GM23338 (cell line): ENCODE measurements at regions not wholly inside any gene's neighbourhood (a gene's known extent, or its start where the extent isn't known, plus 50 kb on each side); places are given as distances from the start of the nearest gene placed in this dataset.

Experiments
- CTCF ChIP-seq, 2 experiments: fragments of 200-600 bp in 1 of 2; sonication (generic) in 1 of 2; conservative IDR thresholded peaks; 2 replicates each; pipeline versions ENCODE4 v1.5.1 to v1.6.1; 2016 to 2017; ENCODE audit warnings: antibody characterized with exemption in 2 of 2, low read depth in 2 of 2, mild to moderate bottlenecking in 2 of 2, moderate library complexity in 1 of 2
- EZH2 ChIP-seq: fragments of 200-600 bp; sonication (generic); IDR thresholded peaks from one replicate; pipeline ENCODE4 v1.8.0; 2017; ENCODE audit warnings: antibody characterized with exemption, mild to moderate bottlenecking, low read depth; ENCODE audit not compliant: unreplicated experiment
- EZH2phosphoT487 ChIP-seq: fragments of 200-600 bp; sonication (generic); IDR thresholded peaks from one replicate; pipeline ENCODE4 v1.8.1; 2018; ENCODE audit warnings: antibody characterized with exemption; ENCODE audit not compliant: unreplicated experiment
- JUNB ChIP-seq: IDR thresholded peaks from one replicate; pipeline ENCODE4 v1.6.1; 2016; ENCODE audit warnings: antibody characterized with exemption; ENCODE audit not compliant: unreplicated experiment
- POLR2AphosphoS5 ChIP-seq: IDR thresholded peaks from 2 replicates; pipeline ENCODE4 v1.6.1; 2016; ENCODE audit warnings: antibody characterized with exemption, low read depth
- ZNF114 ChIP-seq: fragments of 250-450 bp; sonication (Bioruptor Pico); IDR thresholded peaks from 2 replicates; pipeline ENCODE4 v1.5.0; 2020; ENCODE audit warnings: mild to moderate bottlenecking, moderate library complexity
- ZNF331 ChIP-seq: fragments of 250-450 bp; sonication (Bioruptor Pico); IDR thresholded peaks from 2 replicates; pipeline ENCODE4 v1.5.0; 2020; ENCODE audit warnings: low read depth, mild to moderate bottlenecking, moderate library complexity
- ZNF462 ChIP-seq: fragments of 250-450 bp; sonication (Bioruptor Pico); IDR thresholded peaks from 2 replicates; pipeline ENCODE4 v1.5.0; 2020; ENCODE audit warnings: mild to moderate bottlenecking, moderate library complexity

GRCh38 chr9:104247899-104248460 is 153.9 kb downstream of the SMC2 start:
- TF ChIP-seq CTCF (conservative IDR thresholded peaks at IDR 0.05; ENCODE audit: low read depth in 2 of 2) (no peak), EZH2 (no peak), JUNB (no peak), ZNF331 (CRISPR knock-in tag) (no peak), POLR2AphosphoS5 (no peak), EZH2phosphoT487 (no peak), ZNF114 (CRISPR knock-in tag) (no peak), ZNF462 (CRISPR knock-in tag) (no peak)
